PC-3 (cell line): ENCODE measurements at regions not wholly inside any gene's neighbourhood (a gene's known extent, or its start where the extent isn't known, plus 50 kb on each side); places are given as distances from the start of the nearest gene placed in this dataset.

Experiments
- EZH2 ChIP-seq: fragments of 300-600 bp; sonication (generic); IDR thresholded peaks from one replicate; pipeline ENCODE4 v1.6.1; 2017; ENCODE audit warnings: antibody characterized with exemption, mild to moderate bottlenecking, low read length; ENCODE audit not compliant: unreplicated experiment
- EZH2phosphoT487 ChIP-seq: fragments of 300-600 bp; sonication (generic); IDR thresholded peaks from 2 replicates; pipeline ENCODE4 v1.6.1; 2018; ENCODE audit warnings: mild to moderate bottlenecking, antibody characterized with exemption, low read length, borderline replicate concordance
- TF ChIP-seq, protein P1 (sequence below): fragments of 300-600 bp; sonication (generic); conservative IDR thresholded peaks from 2 replicates; pipeline ENCODE4 v1.5.1; 2017; ENCODE audit warnings: antibody characterized with exemption, low read depth, mild to moderate bottlenecking, low read length

DNA sequence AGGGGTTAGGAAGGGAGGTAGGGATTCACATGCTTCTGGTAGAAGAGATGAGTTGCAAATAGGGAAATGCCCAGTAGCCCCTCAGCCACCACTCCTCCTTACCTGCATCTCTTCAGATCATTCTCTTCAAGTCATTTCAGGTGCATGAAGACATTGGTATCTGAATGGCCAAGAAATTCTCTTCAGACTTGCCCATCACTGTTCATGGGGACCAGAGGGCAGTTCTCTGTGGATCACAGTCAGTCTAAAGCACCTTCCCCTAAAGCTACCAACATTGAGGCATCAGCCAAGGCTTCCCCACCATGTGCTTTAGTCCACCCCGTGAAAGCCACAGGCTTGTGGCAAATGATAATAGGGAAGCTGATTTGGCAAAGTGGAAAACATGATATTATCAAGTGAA lies 319.4 kb upstream of the ZNF32 start:
- TF ChIP-seq, protein P1, sequence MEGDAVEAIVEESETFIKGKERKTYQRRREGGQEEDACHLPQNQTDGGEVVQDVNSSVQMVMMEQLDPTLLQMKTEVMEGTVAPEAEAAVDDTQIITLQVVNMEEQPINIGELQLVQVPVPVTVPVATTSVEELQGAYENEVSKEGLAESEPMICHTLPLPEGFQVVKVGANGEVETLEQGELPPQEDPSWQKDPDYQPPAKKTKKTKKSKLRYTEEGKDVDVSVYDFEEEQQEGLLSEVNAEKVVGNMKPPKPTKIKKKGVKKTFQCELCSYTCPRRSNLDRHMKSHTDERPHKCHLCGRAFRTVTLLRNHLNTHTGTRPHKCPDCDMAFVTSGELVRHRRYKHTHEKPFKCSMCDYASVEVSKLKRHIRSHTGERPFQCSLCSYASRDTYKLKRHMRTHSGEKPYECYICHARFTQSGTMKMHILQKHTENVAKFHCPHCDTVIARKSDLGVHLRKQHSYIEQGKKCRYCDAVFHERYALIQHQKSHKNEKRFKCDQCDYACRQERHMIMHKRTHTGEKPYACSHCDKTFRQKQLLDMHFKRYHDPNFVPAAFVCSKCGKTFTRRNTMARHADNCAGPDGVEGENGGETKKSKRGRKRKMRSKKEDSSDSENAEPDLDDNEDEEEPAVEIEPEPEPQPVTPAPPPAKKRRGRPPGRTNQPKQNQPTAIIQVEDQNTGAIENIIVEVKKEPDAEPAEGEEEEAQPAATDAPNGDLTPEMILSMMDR: no peak
- no peak for TF ChIP-seq EZH2
- no peak for TF ChIP-seq EZH2phosphoT487
